GM19193 (cell line): ENCODE measurements at regions not wholly inside any gene's neighbourhood (a gene's known extent, or its start where the extent isn't known, plus 50 kb on each side); places are given as distances from the start of the nearest gene placed in this dataset.

Source experiments
- POLR2A ChIP-seq: IDR thresholded peaks from 4 replicates; pipeline ENCODE4 v1.6.1; 2011; ENCODE audit not compliant: insufficient read depth, insufficient read length; ENCODE audit errors: extremely low read depth

GRCh38 chr17:72238157-72238673 is 117.4 kb downstream of the SOX9 start:
- no peak for TF ChIP-seq POLR2A

- no peak for TF ChIP-seq POLR2A
Measured at GRCh38 chr17:72239548-72239947, 118.7 kb downstream of the SOX9 start.

GRCh38 chr17:72240333-72240732 is 119.5 kb downstream of the SOX9 start:
- no peak for TF ChIP-seq POLR2A

GRCh38 chr17:72244494-72244893 is 123.7 kb downstream of the SOX9 start:
- no peak for TF ChIP-seq POLR2A

GRCh38 chr17:72244956-72245355 is 124.1 kb downstream of the SOX9 start:
- no peak for TF ChIP-seq POLR2A

GRCh38 chr17:72249441-72249840 is 128.6 kb downstream of the SOX9 start:
- no peak for TF ChIP-seq POLR2A

GRCh38 chr17:72250206-72250605 is 129.4 kb downstream of the SOX9 start:
- TF ChIP-seq POLR2A = no peak

GRCh38 chr17:72253597-72253996 is 132.8 kb downstream of the SOX9 start:
- TF ChIP-seq POLR2A = no peak

- no peak for TF ChIP-seq POLR2A
Measured at GRCh38 chr17:72254808-72255449, 134.1 kb downstream of the SOX9 start.

- no peak for TF ChIP-seq POLR2A
Measured at GRCh38 chr17:72255481-72255880, 134.7 kb downstream of the SOX9 start.

GRCh38 chr17:72258711-72259110 is 137.9 kb downstream of the SOX9 start:
- TF ChIP-seq POLR2A = no peak

GRCh38 chr17:72259922-72260321 is 139.1 kb downstream of the SOX9 start:
- no peak for TF ChIP-seq POLR2A

- no peak for TF ChIP-seq POLR2A
Measured at GRCh38 chr17:72262766-72263165, 141.9 kb downstream of the SOX9 start.

- no peak for TF ChIP-seq POLR2A
Measured at GRCh38 chr17:72264682-72265405, 144.0 kb downstream of the SOX9 start.

GRCh38 chr17:72266112-72266775 is 145.4 kb downstream of the SOX9 start:
- TF ChIP-seq POLR2A = no peak

GRCh38 chr17:72267601-72268000 is 146.8 kb downstream of the SOX9 start:
- TF ChIP-seq POLR2A = no peak
